Esophagus mucosa (tissue), 1 donor: ENCODE measurements at regions not wholly inside any gene's neighbourhood (a gene's known extent, or its start where the extent isn't known, plus 50 kb on each side); places are given as distances from the start of the nearest gene placed in this dataset.

Source experiments
- ATAC-seq: fragments of 200-7000 bp; cut with Tn5 transposase; one replicate; pipeline ENCODE4 v1.9.1; 2020
- donor health status: DM: yes; HTN: yes; CAD: no.

DNA sequence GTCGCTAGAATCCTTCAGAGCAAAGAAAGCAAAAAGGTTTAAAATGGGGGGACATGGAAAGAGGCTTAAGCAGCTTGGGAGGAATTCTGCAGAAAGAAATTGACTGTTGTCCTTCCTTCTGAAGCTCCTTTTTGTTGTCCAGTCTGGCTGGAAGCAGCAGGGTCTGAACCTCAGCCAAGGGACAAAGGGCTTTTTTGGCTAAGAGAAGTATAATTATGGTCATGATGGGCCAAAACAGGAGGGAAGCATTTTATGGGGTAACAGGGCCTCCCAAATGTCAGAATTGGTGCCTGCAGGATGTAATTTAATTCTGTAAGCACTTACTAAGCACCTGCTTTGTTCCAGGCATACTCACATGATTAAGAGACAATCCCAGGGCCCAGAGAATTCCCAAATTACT is 74.2 kb upstream of the CPEB2 start:
- ATAC-seq: no peak

DNA sequence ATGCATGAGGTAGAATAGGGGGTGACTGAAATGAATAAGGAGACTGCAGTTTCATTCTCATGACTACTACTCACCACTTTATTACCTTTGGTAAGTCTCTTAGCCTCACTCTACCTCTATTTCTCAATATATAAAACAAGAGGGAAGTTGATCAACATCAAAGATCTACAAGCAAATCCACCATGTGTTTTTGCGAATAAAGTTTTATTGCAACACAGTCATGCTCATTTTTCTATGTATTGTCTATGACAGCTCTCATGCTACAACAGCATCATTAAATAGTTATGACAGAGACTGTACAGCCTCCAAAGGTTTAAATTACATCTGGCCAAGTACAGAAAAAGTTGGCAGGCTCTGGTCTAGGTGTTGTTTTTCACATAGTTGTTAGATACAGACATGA is 72.6 kb upstream of the CPEB2 start:
- ATAC-seq: no peak

DNA sequence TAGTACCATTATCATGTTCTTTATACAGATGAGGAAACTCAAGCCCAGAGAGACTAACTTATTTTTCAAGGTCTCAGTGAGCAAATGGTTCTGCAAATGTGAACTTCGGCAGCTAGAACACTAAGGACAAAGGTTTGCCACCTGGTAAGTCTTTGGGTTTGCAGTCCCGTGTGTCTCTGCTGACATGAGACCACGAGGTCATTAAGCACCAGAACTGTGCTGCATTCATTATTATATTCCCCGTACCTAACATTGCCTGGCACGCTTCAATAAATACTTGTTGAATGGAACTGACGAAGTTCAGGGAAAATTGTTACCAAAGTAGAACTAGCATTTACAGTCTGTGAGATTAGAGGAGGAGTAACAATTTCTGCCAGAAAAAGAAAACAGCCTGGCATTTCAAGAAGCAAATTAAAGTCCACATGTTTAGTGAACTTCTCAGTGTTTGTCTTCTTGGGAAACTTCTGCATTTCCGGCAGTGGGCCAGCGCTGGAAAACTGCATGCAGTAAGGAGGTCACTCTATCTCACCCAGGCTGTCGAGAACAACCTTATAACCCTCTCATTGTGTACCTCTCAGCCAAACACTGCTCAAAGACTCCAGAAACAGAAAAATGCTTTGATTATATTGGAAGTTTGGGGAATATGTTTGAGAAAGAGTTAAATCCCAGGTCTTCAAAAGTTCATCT is 67.4 kb upstream of the CPEB2 start:
- ATAC-seq: no peak

GRCh38 chr4:14943749-14944148 is 58.5 kb upstream of the CPEB2 start:
- no peak for ATAC-seq

DNA sequence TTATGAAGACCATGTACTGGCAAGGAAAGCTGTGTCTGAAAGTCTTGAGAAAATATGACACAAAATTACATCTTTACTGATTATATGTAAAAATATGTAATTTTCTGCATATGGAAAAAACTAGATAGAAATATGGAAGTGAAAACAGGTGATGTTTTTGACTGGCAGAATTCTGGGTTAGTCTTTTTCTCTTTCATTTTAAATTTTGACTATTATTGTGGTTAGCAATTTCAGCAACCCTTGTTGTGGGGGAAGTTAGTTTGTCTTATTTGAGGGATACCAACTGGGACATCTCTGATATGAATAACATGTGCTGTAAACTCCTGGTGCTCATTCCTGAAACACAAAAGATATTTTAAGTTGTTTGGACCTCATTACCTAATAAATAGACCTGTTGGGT is 49.9 kb upstream of the CPEB2 start:
- ATAC-seq: no peak
